GM19397 (cell line): ENCODE measurements at regions not wholly inside any gene's neighbourhood (a gene's known extent, or its start where the extent isn't known, plus 50 kb on each side); places are given as distances from the start of the nearest gene placed in this dataset.

ENCODE experiments used
- ATAC-seq: cut with Tn5 transposase; IDR thresholded peaks from one replicate; pipeline ENCODE4 v1.9.1; 2021; ENCODE audit warnings: mild to moderate bottlenecking, moderate library complexity; ENCODE audit not compliant: unreplicated experiment

GRCh38 chr11:109914809-109915653 lies 178.2 kb upstream of the ZC3H12C start:
- ATAC-seq: no peak

- ATAC-seq: no peak
Measured at GRCh38 chr11:109926941-109927340, 166.3 kb upstream of the ZC3H12C start.

- ATAC-seq: no peak
Measured at GRCh38 chr11:109929308-109929707, 163.9 kb upstream of the ZC3H12C start.

- ATAC-seq: no peak
Measured at GRCh38 chr11:109933126-109933525, 160.1 kb upstream of the ZC3H12C start.

GRCh38 chr11:109934151-109934550 lies 159.0 kb upstream of the ZC3H12C start:
- ATAC-seq: no peak

GRCh38 chr11:109936661-109937180 lies 156.5 kb upstream of the ZC3H12C start:
- no peak for ATAC-seq

GRCh38 chr11:109937968-109938367 lies 155.2 kb upstream of the ZC3H12C start:
- no peak for ATAC-seq

- ATAC-seq: no peak
Measured at GRCh38 chr11:109939166-109939810, 153.9 kb upstream of the ZC3H12C start.

- ATAC-seq: no peak
Measured at GRCh38 chr11:109940816-109941215, 152.4 kb upstream of the ZC3H12C start.

GRCh38 chr11:109945626-109946321 lies 147.4 kb upstream of the ZC3H12C start:
- peak; percentile 55 for ATAC-seq

GRCh38 chr11:109946322-109946846 lies 146.8 kb upstream of the ZC3H12C start:
- ATAC-seq: peak; percentile 78

GRCh38 chr11:109954534-109954933 lies 138.7 kb upstream of the ZC3H12C start:
- ATAC-seq: no peak

GRCh38 chr11:109956124-109956793 lies 136.9 kb upstream of the ZC3H12C start:
- peak; percentile 67 for ATAC-seq

GRCh38 chr11:109957000-109957399 lies 136.2 kb upstream of the ZC3H12C start:
- peak; percentile 55 for ATAC-seq

- no peak for ATAC-seq
Measured at GRCh38 chr11:109957601-109958000, 135.6 kb upstream of the ZC3H12C start.

- no peak for ATAC-seq
Measured at GRCh38 chr11:109958131-109958820, 134.9 kb upstream of the ZC3H12C start.

GRCh38 chr11:109958821-109959166 lies 134.4 kb upstream of the ZC3H12C start:
- ATAC-seq: no peak

- ATAC-seq: no peak
Measured at GRCh38 chr11:109960831-109961230, 132.4 kb upstream of the ZC3H12C start.

GRCh38 chr11:109961261-109961660 lies 131.9 kb upstream of the ZC3H12C start:
- ATAC-seq: no peak

- no peak for ATAC-seq
Measured at GRCh38 chr11:109963101-109963500, 130.1 kb upstream of the ZC3H12C start.
